HT1080 (cell line): ENCODE measurements at regions not wholly inside any gene's neighbourhood (a gene's known extent, or its start where the extent isn't known, plus 50 kb on each side); places are given as distances from the start of the nearest gene placed in this dataset.

Experiments
- DNase-seq: peaks from one replicate; pipeline ENCODE4 v3.0.0-alpha.2; 2015; ENCODE audit warnings: low read depth

GRCh38 chrX:2640436-2641150 lies 50.5 kb upstream of the CD99 start:
- no peak for DNase-seq

DNA sequence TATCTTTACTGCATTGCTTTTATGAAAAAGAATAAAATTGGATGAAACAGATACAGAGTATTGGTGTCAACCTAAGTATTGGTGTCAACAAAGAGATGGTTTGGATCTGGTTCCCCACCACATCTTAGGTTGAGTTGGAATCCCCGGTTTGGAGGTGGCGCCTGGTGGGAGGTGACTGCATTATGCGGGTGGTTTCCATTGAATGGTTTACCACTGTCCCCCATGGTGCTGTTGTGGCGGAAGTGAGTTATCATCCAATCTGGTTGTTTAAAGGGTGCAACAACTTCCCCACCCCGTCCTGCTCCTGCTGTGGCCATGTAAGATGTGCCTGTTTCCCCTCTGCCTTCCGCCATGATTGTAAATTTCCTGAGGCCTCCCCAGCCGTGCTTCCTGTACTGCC lies 52.8 kb upstream of the CD99 start:
- DNase-seq = no peak

DNA sequence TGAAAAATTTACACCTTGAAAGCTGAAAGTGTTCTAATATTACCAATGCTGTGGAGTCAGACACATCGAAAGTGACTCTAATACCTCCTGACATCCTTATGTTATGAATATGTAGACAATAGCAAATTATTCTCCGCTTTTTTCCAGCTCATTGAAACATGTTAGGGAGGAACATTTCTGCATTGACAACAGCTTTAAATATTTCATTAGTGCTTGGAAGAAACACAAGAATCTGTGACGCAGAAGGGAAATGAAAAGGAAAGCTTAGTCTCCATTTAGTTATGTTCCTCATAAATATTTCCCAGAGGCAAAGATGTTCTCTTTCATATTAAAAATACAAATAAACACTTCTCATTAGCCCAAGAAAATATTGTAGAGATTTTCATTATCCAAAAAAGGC lies 55.8 kb upstream of the CD99 start:
- no peak for DNase-seq

DNA sequence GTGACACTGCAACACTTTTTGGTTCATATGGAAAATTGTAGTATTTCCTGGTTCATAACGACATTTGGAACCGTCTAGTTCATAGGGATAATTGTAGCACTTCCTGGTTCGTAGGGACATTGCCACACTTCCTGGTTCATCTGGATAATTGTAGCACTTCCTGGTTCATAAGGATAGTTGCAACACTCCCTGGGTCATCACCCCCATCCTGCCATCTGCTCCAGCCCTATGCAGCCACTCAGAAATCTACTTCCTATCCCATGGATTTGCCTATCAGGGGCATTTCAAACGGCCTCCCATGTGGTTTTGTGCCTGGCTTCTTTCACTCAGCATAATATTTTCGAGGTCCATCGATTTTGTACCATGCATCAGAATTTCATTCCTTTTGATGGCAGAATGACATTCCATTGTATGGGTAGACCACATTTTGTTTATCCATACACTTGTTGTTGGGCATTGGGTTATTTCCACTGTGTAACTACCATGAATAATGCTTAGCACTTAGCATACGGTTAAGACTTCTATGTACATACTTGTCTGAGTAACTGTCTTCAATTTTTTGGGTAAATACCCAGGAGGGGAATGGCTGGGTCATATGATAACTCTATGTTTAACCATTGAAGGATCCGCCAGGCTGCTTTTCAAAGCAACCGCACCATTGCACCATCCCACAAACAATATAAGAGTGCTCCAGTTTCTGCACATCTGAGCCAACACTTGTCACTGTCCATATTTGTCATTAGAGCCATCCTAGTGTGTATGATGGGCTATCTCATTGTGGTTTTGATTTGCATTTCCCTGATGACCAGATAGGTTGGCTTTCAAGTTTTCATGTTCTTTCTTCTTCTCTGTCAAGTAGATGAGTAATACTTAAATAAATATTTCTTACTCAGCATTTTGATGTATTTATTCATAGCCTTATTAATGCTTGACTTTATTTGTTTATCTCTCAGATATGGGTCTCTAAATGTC lies 58.3 kb upstream of the CD99 start:
- DNase-seq = no peak

DNA sequence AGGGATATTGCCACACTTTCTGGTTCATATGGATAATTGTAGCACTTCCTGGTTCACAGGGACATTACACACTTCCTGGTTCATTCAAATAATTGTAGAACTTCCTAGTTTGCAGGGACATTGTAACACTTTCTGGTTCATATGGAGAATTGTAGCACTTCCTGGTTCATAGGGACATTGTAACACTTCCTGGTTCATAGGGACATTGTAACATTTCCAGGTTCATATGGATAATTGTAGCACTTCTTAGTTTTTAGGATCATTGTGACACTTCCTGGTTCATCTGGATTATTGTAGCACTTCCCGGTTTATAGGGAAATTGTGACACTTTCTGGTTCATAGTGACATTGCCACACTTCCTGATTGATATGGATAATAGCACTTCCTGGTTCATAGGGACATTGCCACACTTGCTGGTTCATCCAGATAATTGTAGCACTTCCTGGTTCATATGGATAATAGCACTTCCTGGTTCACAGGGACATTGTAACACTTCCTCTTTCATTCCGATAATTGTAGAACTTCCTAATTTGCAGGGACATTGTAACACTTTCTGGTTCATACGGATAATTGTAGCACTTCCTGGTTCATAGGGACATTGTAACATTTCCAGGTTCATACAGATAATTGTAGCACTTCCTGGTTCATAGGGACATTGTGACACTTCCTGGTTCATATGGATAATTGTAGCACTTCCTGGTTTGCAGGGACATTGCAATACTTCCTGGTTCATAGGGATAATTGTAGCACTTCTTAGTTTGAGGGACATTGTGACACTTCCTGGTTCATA lies 59.2 kb upstream of the CD99 start:
- no peak for DNase-seq

GRCh38 chrX:2630935-2631742 lies 60.0 kb upstream of the CD99 start:
- peak; percentile 36 for DNase-seq

DNA sequence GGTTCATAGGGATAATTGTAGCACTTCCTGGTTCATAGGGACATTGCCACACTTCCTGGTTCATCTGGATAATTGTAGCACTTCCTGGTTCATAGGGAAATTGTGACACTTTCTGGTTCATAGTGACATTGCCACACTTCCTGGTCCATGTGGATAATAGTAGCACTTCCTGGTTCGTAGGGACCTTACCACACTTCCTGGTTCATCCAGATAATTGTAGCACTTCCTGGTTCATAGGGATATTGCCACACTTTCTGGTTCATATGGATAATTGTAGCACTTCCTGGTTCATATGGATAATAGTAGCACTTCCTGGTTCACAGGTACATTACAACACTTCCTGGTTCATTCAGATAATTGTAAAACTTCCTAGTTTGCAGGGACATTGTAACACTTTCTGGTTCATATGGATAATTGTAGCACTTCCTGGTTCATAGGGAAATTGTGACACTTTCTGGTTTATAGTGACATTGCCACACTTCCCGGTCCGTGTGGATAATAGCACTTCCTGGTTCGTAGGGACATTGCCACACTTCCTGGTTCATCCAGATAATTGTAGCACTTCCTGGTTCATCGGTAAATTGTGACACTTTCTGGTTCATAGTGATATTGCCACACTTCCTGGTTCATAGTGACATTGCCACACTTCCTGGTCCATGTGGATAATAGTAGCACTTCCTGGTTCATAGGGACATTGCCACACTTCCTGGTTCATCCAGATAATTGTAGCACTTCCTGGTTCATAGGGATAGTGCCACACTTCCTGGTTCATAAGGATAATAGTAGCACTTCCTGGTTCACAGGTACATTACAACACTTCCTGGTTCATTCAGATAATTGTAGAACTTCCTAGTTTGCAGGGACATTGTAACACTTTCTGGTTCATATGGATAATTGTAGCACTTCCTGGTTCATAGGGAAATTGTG lies 60.8 kb upstream of the CD99 start:
- DNase-seq = peak; percentile 51

GRCh38 chrX:2629316-2630007 lies 61.6 kb upstream of the CD99 start:
- no peak for DNase-seq

DNA sequence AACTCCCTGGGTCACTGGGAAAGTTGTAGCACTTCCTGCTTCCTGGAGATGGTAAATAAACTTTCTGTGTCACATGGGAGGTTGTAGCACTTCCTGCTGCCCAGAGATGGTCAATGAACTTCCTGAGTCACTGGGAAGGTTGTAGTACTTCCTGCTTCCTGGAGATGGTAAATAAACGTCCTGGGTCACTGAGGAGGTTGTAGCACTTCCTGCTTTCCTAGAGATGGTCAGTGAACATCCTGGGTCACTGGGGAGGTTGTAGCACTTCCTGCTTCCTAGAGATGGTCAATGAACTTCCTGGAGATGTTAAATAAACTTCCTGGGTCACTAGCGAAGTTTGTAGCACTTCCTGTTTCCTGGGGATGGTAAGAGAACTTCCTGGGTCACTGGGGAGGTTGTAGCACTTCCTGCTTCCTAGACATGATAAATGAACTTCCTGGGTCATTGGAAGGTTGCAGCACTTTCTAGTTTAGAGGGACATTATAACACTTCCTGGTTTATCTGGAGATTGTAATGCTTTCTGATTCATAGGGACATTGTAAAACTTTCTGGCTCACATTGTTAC lies 62.3 kb upstream of the CD99 start:
- DNase-seq = peak; percentile 48

DNA sequence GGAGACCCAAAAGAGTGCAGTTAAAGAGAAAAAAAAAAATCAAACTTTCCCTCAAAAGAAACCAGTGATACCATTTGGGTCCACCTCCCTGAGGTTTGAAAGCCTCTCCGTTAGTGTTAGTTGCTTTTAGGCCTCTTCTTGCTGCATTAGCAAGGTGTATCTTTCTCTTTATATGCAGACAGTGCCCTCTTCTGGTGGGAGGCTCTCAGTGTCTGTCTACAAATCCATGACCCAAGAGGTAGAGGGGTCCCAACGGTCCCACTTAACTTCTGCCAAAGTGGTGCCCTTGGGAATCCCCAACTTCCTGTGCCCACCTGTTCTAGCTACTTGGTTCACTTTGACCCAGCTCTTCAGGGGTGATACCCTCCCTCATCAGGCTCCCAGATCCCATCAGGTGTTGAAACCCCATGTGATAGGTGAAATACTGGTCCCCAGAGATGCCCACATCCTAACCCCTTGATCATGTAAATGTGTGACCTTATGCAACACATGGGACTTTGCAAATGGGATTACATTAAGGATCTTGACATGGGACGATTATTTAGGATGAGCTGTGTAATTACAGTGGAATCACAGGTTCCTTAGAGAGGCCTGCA lies 63.7 kb upstream of the CD99 start:
- DNase-seq = peak; percentile 43

DNA sequence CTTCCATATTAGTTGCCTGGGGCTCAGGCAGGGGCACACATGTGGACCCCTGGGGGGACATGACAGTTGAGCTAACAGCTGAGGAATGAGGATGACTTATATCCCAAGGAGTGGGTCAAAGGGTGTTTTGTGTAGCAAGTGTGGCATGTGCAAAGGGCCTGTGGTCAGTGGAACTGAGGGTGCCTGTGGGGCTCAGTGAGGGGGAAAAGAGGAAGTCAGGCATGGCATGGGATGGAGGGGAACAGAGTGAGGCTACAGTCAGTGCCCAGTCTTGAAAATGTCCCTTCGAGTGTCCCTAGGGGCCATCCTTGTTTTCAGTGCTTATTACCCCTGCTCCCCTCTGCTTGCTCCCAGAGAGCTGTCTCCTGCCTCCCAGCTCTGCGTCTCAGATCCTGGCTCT lies 64.3 kb upstream of the CD99 start:
- no peak for DNase-seq

DNA sequence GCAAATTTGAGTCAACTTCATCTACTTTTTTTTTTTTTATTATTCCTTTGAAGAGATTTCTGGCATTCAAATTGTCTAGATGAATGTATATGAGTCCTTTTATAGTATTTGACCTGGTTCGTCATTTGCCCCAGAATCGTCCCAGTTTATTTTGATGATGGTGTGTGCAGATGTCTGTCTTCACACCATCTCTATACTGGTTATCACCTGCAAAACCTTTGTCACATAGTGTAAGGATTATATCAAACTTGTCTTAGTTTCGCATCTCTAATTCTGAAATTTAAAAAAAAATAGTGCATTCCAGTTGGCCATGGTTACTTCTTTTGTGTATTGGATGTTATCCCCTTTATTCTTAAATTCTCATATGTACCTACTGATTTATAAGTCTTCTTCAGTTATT lies 70.5 kb upstream of the CD99 start:
- no peak for DNase-seq

GRCh38 chrX:2618516-2618915 lies 72.6 kb upstream of the CD99 start:
- DNase-seq = no peak

GRCh38 chrX:2614911-2615310 lies 76.2 kb upstream of the CD99 start:
- peak; percentile 51 for DNase-seq

- no peak for DNase-seq
Observed at GRCh38 chrX:2610246-2611170, 80.6 kb upstream of the CD99 start.

GRCh38 chrX:2609431-2610238 lies 81.5 kb upstream of the CD99 start:
- DNase-seq = peak; percentile 18
